AG04449 (cell line): ENCODE measurements at regions not wholly inside any gene's neighbourhood (a gene's known extent, or its start where the extent isn't known, plus 50 kb on each side); places are given as distances from the start of the nearest gene placed in this dataset.

ENCODE experiments used
- CTCF ChIA-PET: fragments of 350-600 bp; formaldehyde crosslinking; extraction: SDS; loops from one replicate; lab custom pipeline; 2021; ENCODE audit warnings: antibody characterized with exemption; lab: Yijun Ruan, JAX
- POLR2A ChIA-PET: fragments of 400-600, 350-600 bp; formaldehyde crosslinking; extraction: SDS; loops from one replicate; lab custom pipeline; 2020; ENCODE audit warnings: antibody characterized with exemption, inconsistent platforms; lab: Yijun Ruan, JAX
- DNase-seq: peaks from one replicate; pipeline ENCODE4 v3.0.0-alpha.2; 2010; ENCODE audit warnings: low read depth, low spot score
- H3K4me3 ChIP-seq: 2 replicates; pipeline ENCODE4 v1.5.1; 2011; ENCODE audit warnings: low read depth, mild to moderate bottlenecking, control low read depth, low read length
- CTCF ChIP-seq: IDR thresholded peaks from one replicate; pipeline ENCODE4 v1.5.1; 2011; ENCODE audit warnings: mild to moderate bottlenecking, moderate library complexity, low read length, control low read depth, inconsistent platforms; ENCODE audit not compliant: insufficient read depth; ENCODE audit errors: missing control alignments

GRCh38 chr11:13141731-13142709, 132.9 kb downstream of the RASSF10 start:
- DNase-seq: no peak
- TF ChIP-seq CTCF: no peak
- ChIA-PET POLR2A (no interaction called here), CTCF (interaction anchor here (1.0 to 2.8 kb wide), 3 partner anchors 8 to 169 kb away, joined by 4 to 18 read pairs (median 6); no protein-coding TSS in a partner anchor)
- no peak overlapping the region for H3K4me3 ChIP-seq

- TF ChIP-seq CTCF: no peak
- POLR2A ChIA-PET: no interaction called here
- H3K4me3 ChIP-seq: no peak overlapping the region
- CTCF ChIA-PET: interaction anchor here (2.0 to 2.8 kb wide), 2 partner anchors 9 to 10 kb away, joined by 6 to 18 read pairs; no protein-coding TSS in a partner anchor
- DNase-seq: no peak
These were observed 133.9 kb upstream of the BMAL1 start for GRCh38 chr11:13143486-13144297.

GRCh38 chr11:13145461-13145860, 132.1 kb upstream of the BMAL1 start:
- TF ChIP-seq CTCF: no peak
- H3K4me3 ChIP-seq: no peak overlapping the region
- ChIA-PET POLR2A (no interaction called here), CTCF (interaction anchor here (0.8 to 12.5 kb wide), 2 partner anchors 12 to 181 kb away, joined by 3 to 357 read pairs; no protein-coding TSS in a partner anchor)
- DNase-seq: no peak

GRCh38 chr11:13149991-13150390, 127.6 kb upstream of the BMAL1 start:
- no peak overlapping the region for H3K4me3 ChIP-seq
- ChIA-PET CTCF (interaction anchor here (0.9 to 12.5 kb wide), 9 partner anchors 10 to 861 kb away, joined by 4 to 357 read pairs (median 6); no protein-coding TSS in a partner anchor), POLR2A (no interaction called here)
- no peak for TF ChIP-seq CTCF
- DNase-seq: no peak

GRCh38 chr11:13150487-13150886, 127.1 kb upstream of the BMAL1 start:
- ChIA-PET POLR2A (no interaction called here), CTCF (interaction anchor here (0.9 to 12.5 kb wide), 9 partner anchors 10 to 862 kb away, joined by 4 to 357 read pairs (median 6); no protein-coding TSS in a partner anchor)
- TF ChIP-seq CTCF: no peak
- H3K4me3 ChIP-seq: no peak overlapping the region
- no peak for DNase-seq
